SU-DHL-6 (cell line): ENCODE measurements at regions not wholly inside any gene's neighbourhood (a gene's known extent, or its start where the extent isn't known, plus 50 kb on each side); places are given as distances from the start of the nearest gene placed in this dataset.

Experiments
- EZH2phosphoT487 ChIP-seq: fragments of 200-600 bp; sonication (generic), shearing (Covaris generic); conservative IDR thresholded peaks from 2 replicates; pipeline ENCODE4 v1.6.1; 2018; ENCODE audit warnings: mild to moderate bottlenecking, antibody characterized with exemption, low read length, moderate library complexity, mixed read lengths
- TF ChIP-seq, protein P1 (sequence below): fragments of 200-600 bp; sonication (generic); IDR thresholded peaks from one replicate; pipeline ENCODE4 v1.5.1; 2017; ENCODE audit warnings: antibody characterized with exemption, mild to moderate bottlenecking, low read length, moderate library complexity; ENCODE audit not compliant: insufficient read depth, poor library complexity, severe bottlenecking

DNA sequence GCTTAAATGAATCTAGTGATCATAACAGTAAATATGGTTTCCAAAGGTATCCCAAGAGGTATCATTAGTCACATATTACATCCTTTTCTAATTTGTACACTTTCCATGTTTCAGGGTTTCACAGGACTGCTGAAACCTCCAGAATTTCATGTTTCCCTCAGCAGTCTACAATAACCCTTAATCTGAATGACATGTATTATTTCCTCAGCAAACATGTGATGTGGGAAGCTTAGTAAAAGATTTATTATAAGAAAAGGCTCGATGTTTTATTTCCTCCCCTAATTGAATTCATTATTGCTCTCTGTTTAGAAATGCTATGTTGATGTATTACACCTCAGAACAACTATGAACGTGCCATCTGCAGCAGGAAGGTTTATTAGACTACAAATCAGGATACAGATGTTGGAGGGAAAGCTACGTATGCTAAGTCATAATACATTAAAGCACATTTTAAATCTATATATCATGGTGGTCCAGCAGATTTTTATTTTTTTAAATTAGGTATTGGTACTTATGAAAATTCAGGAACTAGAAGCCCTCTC lies 52.5 kb upstream of the SKAP2 start:
- TF ChIP-seq, protein P1, sequence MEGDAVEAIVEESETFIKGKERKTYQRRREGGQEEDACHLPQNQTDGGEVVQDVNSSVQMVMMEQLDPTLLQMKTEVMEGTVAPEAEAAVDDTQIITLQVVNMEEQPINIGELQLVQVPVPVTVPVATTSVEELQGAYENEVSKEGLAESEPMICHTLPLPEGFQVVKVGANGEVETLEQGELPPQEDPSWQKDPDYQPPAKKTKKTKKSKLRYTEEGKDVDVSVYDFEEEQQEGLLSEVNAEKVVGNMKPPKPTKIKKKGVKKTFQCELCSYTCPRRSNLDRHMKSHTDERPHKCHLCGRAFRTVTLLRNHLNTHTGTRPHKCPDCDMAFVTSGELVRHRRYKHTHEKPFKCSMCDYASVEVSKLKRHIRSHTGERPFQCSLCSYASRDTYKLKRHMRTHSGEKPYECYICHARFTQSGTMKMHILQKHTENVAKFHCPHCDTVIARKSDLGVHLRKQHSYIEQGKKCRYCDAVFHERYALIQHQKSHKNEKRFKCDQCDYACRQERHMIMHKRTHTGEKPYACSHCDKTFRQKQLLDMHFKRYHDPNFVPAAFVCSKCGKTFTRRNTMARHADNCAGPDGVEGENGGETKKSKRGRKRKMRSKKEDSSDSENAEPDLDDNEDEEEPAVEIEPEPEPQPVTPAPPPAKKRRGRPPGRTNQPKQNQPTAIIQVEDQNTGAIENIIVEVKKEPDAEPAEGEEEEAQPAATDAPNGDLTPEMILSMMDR, result no peak
- no peak for TF ChIP-seq EZH2phosphoT487
